AG09309 (cell line): ENCODE measurements at regions not wholly inside any gene's neighbourhood (a gene's known extent, or its start where the extent isn't known, plus 50 kb on each side); places are given as distances from the start of the nearest gene placed in this dataset.
"Not testable (repeated sequence)": the region's sequence is repeated elsewhere in the genome, so short reads cannot be mapped to it uniquely, and the experiment has no call there.

Experiments used
- DNase-seq: peaks from one replicate; pipeline ENCODE4 v3.0.0-alpha.2; 2010; ENCODE audit warnings: low read depth
- H3K4me3 ChIP-seq: 2 replicates; pipeline ENCODE4 v1.5.1; 2011; ENCODE audit warnings: mild to moderate bottlenecking, low read depth, low read length, moderate library complexity; ENCODE audit not compliant: control insufficient read depth
- TF ChIP-seq, protein P1 (sequence below): IDR thresholded peaks from 2 replicates; pipeline ENCODE4 v1.5.1; 2011; ENCODE audit warnings: mild to moderate bottlenecking, low read depth, low read length, inconsistent platforms; ENCODE audit not compliant: insufficient read depth, control insufficient read depth; ENCODE audit errors: missing control alignments

DNA sequence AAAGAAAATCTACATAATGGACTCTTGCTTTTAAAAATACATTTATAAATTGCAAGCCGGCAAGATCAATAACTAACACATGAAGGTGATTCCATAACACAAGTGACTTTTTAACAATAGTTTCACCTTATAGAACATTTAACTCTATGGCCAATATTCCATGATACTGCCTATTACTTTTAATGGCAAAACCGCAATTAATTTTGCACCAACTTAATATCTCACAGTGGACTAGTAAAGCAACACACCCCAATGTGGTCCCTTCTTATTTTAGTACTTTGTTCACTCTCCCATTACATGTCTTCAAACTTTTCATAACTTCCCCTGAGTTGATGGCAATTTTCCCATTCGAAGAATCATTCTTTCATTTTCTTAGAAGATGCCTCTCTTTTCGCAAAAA lies 351.6 kb upstream of the F9 start:
- TF ChIP-seq, protein P1, sequence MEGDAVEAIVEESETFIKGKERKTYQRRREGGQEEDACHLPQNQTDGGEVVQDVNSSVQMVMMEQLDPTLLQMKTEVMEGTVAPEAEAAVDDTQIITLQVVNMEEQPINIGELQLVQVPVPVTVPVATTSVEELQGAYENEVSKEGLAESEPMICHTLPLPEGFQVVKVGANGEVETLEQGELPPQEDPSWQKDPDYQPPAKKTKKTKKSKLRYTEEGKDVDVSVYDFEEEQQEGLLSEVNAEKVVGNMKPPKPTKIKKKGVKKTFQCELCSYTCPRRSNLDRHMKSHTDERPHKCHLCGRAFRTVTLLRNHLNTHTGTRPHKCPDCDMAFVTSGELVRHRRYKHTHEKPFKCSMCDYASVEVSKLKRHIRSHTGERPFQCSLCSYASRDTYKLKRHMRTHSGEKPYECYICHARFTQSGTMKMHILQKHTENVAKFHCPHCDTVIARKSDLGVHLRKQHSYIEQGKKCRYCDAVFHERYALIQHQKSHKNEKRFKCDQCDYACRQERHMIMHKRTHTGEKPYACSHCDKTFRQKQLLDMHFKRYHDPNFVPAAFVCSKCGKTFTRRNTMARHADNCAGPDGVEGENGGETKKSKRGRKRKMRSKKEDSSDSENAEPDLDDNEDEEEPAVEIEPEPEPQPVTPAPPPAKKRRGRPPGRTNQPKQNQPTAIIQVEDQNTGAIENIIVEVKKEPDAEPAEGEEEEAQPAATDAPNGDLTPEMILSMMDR = no peak
- DNase-seq = no peak
- no peak overlapping the region for H3K4me3 ChIP-seq

DNA sequence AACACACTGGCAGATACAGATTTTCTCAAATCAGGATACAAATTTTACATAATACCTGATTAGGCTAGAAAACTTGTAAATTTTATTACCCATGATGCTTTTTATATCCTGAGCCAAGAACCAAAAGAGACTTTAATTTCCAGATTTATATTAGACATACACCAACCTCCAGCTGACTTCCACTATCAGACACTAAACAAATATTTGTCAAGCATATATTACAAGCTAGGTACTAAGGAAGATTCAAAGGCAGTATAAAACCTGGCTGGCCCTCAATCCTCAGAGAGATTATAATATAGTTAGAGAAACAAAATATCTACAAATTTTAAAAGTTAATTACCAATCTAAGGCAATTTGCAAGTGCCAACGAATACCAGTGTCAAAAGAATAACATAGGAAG lies 357.8 kb upstream of the F9 start:
- DNase-seq = no peak
- TF ChIP-seq, protein P1 = no peak
- no peak overlapping the region for H3K4me3 ChIP-seq

DNA sequence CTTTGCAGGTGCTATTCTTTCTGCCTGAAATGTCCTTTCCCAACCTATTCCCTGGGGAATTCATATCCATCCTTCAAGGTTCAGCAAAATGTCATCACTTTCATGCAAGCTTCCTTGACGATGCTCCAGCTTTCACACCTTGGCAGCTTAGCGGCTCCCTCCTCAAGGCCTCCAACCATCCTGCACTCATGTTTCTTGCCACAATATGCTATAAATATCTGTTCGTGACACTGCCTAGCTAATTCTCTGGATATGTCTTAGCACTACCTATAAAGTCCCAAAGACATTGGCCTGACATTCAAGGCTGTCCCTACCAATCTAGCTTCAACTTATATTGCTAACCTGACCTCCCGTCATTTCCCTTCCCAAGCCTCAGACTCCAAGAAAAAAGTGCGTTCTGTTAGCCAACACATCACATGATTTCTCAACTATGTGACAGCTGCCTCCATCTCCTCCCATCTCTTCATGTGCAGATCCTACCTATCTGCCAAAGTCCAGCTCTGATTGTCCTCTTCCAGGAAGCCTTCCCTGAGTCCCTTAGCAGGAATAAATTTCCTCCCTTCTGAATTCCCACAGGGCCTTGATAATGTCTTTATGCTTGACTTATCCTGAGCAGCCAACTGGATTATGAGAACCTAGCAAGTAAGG lies 359.9 kb upstream of the F9 start:
- DNase-seq = no peak
- TF ChIP-seq, protein P1 = no peak
- H3K4me3 ChIP-seq = no peak overlapping the region

DNA sequence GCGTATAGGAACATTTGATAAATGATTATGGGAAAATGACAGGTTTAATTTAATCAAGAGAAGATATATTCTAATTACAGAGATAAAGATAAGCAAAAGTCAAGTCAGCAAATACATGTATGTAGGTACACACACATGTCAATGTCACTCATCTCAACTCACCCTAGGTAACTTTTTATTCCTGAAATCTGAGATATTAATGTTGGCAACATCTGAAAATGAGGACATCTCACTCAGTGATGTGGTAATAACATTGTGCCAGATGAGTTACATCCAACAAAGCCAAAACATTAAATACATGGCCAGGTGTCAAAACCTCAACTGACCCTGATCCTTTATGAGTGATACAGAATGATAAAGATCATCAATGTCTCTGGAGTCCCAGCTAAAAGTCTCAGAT lies 363.3 kb upstream of the F9 start:
- TF ChIP-seq, protein P1 = no peak
- DNase-seq = no peak
- H3K4me3 ChIP-seq = no peak overlapping the region

DNA sequence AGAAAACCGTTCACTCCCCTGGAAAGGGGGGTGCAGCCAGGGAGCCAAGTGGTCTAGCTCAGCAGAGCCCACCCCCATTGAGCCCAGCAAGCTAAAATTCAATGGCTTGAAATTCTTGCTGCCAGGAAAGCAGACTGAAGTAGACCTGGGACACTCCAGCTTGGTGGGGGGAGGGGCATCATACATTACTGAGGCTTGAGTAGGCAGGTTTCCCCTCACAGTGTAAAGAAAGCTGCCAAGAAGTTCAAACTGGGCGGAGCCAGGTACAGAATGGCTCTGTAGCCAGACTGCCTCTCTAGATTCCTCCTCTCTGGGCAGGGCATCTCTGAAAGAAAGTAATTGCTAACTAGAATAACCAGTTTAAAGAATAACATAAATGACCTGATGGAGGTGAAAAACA lies 372.3 kb upstream of the F9 start:
- H3K4me3 ChIP-seq = no peak overlapping the region
- DNase-seq = no peak
- TF ChIP-seq, protein P1 = no peak

DNA sequence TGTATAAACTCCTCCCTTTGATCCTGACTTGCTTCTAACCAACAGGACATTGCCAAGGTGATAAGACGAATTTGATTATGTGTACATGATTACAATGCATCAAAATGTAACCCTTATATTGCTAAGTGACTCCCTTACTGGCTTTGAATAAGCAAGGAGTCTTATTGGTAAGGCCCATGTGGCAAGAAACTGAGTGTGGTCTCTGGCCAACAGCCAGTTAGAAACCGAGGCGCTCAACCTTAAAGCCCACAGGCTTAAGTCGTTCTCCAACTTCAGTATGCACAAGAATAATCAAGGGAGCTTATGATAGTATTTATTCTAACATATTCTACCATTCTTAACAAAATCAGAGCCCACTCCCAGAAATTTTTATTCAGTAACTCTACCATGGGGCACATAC lies 374.2 kb upstream of the F9 start:
- no peak overlapping the region for H3K4me3 ChIP-seq
- TF ChIP-seq, protein P1 = no peak
- DNase-seq = no peak

DNA sequence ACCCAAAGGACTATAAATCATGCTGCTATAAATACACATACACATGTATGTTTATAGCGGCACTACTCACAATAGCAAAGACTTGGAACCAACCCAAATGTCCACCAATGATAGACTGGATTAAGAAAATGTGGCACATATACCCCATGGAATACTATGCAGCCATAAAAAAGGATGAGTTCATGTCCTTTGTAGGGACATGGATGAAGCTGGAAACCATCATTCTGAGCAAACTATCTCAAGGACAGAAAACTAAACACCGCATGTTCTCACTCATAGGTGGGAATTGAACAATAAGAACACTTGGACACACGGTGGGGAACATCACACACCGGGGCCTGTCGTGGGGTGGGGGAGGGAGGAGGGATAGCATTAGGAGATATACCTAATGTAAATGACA lies 383.9 kb upstream of the F9 start:
- H3K4me3 ChIP-seq, DNase-seq: not testable (repeated sequence)
